ENCODE measurements at regions not wholly inside any gene's neighbourhood (a gene's known extent, or its start where the extent isn't known, plus 50 kb on each side); places are given as distances from the start of the nearest gene placed in this dataset.

- no peak overlapping the region for H3K27ac ChIP-seq (ENCODE audit: low read depth, low read length)
- Mint-ChIP-seq H3K4me1 (peaks cover 12% of the 10 kb centered on the region), H3K27me3 (ENCODE audit: insufficient read depth) (no peaks in the 10 kb centered on the region), H3K9me3 (peaks cover 8% of the 10 kb centered on the region), H3K36me3 (ENCODE audit: low read depth) (no peaks in the 10 kb centered on the region), H3K4me3 (no peak overlapping the region), H3K27ac (no peak overlapping the region)
- no peaks in the 10 kb centered on the region for H3K9me3 ChIP-seq (ENCODE audit: control insufficient read depth, low read length)
- H3K4me1 ChIP-seq (ENCODE audit: control insufficient read depth, insufficient read depth, low read length), result no peaks in the 10 kb centered on the region
- no peaks in the 10 kb centered on the region for H3K27me3 ChIP-seq (ENCODE audit: control insufficient read depth, insufficient read depth, low read length, poor library complexity, severe bottlenecking)
- TF ChIP-seq CTCF (conservative IDR thresholded peaks at IDR 0.05), result no peak
- DNase-seq, result no peak
- 92 to 100% methylated on average over 2 to 4 of the region's 4 CpGs for WGBS, 2 experiments (ENCODE audit: insufficient coverage in 1 of 2, insufficient read length in 1 of 2)
- H3K4me3 ChIP-seq (ENCODE audit: low read length), result no peak overlapping the region
- no peak overlapping the region for H3K9ac ChIP-seq (ENCODE audit: extremely low read depth, low read length, poor library complexity, severe bottlenecking)
- no peaks in the 10 kb centered on the region for H3K36me3 ChIP-seq (ENCODE audit: control insufficient read depth, insufficient read depth, low read length)
Measured at GRCh38 chr5:124865603-124866354, 119.3 kb upstream of the ZNF608 start.

- H3K27ac ChIP-seq (ENCODE audit: low read depth, low read length), result no peak overlapping the region
- no peak overlapping the region for H3K9ac ChIP-seq (ENCODE audit: extremely low read depth, low read length, poor library complexity, severe bottlenecking)
- no peaks in the 10 kb centered on the region for H3K9me3 ChIP-seq (ENCODE audit: control insufficient read depth, low read length)
- WGBS, 2 experiments (ENCODE audit: insufficient coverage in 1 of 2, insufficient read length in 1 of 2), result 88 to 89% methylated on average over 7 to 12 of the region's 12 CpGs
- no peak overlapping the region for H3K4me3 ChIP-seq (ENCODE audit: low read length)
- no peak for TF ChIP-seq CTCF (conservative IDR thresholded peaks at IDR 0.05)
- Mint-ChIP-seq H3K36me3 (ENCODE audit: low read depth) (no peaks in the 10 kb centered on the region), H3K9me3 (peaks cover 8% of the 10 kb centered on the region), H3K27me3 (ENCODE audit: insufficient read depth) (no peaks in the 10 kb centered on the region), H3K4me3 (no peak overlapping the region), H3K27ac (no peak overlapping the region), H3K4me1 (peaks cover 12% of the 10 kb centered on the region)
- H3K27me3 ChIP-seq (ENCODE audit: control insufficient read depth, insufficient read depth, low read length, poor library complexity, severe bottlenecking), result no peaks in the 10 kb centered on the region
- no peak for DNase-seq
- H3K4me1 ChIP-seq (ENCODE audit: control insufficient read depth, insufficient read depth, low read length), result no peaks in the 10 kb centered on the region
- no peaks in the 10 kb centered on the region for H3K36me3 ChIP-seq (ENCODE audit: control insufficient read depth, insufficient read depth, low read length)
Measured at GRCh38 chr5:124866355-124867136, 120.1 kb upstream of the ZNF608 start.

GRCh38 chr5:124867137-124867704 lies 120.8 kb upstream of the ZNF608 start:
- no peaks in the 10 kb centered on the region for H3K27me3 Mint-ChIP-seq (ENCODE audit: insufficient read depth)

More at GRCh38 chr5:124867137-124867704, 120.8 kb upstream of the ZNF608 start:
- H3K9me3 Mint-ChIP-seq, result peaks cover 8% of the 10 kb centered on the region
- WGBS, 2 experiments (ENCODE audit: insufficient coverage in 1 of 2, insufficient read length in 1 of 2), result 85 to 89% methylated on average over 5 to 6 of the region's 6 CpGs
- H3K27me3 ChIP-seq (ENCODE audit: control insufficient read depth, insufficient read depth, low read length, poor library complexity, severe bottlenecking), result no peaks in the 10 kb centered on the region
- H3K36me3 ChIP-seq (ENCODE audit: control insufficient read depth, insufficient read depth, low read length), result no peaks in the 10 kb centered on the region
- H3K4me3 Mint-ChIP-seq, result no peak overlapping the region
- H3K4me1 Mint-ChIP-seq, result peaks cover 14% of the 10 kb centered on the region
- DNase-seq, result no peak
- H3K9me3 ChIP-seq (ENCODE audit: control insufficient read depth, low read length), result no peaks in the 10 kb centered on the region
- H3K4me3 ChIP-seq (ENCODE audit: low read length), result no peak overlapping the region
- peak overlapping the region; percentile 9 for H3K27ac ChIP-seq (ENCODE audit: low read depth, low read length)
- H3K4me1 ChIP-seq (ENCODE audit: control insufficient read depth, insufficient read depth, low read length), result no peaks in the 10 kb centered on the region
- no peak overlapping the region for H3K9ac ChIP-seq (ENCODE audit: extremely low read depth, low read length, poor library complexity, severe bottlenecking)
- no peak for TF ChIP-seq CTCF (conservative IDR thresholded peaks at IDR 0.05)
- H3K27ac Mint-ChIP-seq, result no peak overlapping the region
- no peaks in the 10 kb centered on the region for H3K36me3 Mint-ChIP-seq (ENCODE audit: low read depth)
